GM12891 (cell line): ENCODE measurements at regions not wholly inside any gene's neighbourhood (a gene's known extent, or its start where the extent isn't known, plus 50 kb on each side); places are given as distances from the start of the nearest gene placed in this dataset.

Experiments used
- DNase-seq: peaks from one replicate; pipeline ENCODE4 v3.0.0; 2011; ENCODE audit warnings: low spot score; ENCODE audit not compliant: insufficient read length
- FAIRE-seq: peaks from 2 replicates; lab custom pipeline; 2011; peaks lifted over from hg19 to GRCh38; lab: Jason Lieb, UNC
- PAX5 ChIP-seq: IDR thresholded peaks from 2 replicates; pipeline ENCODE4 v1.6.1; 2011; ENCODE audit warnings: low read length, moderate library complexity, mild to moderate bottlenecking; ENCODE audit not compliant: insufficient read depth, severe bottlenecking
- POLR2A ChIP-seq: IDR thresholded peaks from 2 replicates; pipeline ENCODE4 v1.6.1; 2011; ENCODE audit warnings: low read depth, low read length, control low read depth
- POLR2AphosphoS5 ChIP-seq: IDR thresholded peaks from 2 replicates; pipeline ENCODE4 v1.6.1; 2011; ENCODE audit warnings: low read depth, low read length, control low read depth
- POU2F2 ChIP-seq: IDR thresholded peaks from 2 replicates; pipeline ENCODE4 v1.6.1; 2011; ENCODE audit warnings: low read depth, mild to moderate bottlenecking, control low read depth, low read length, moderate library complexity
- SPI1 ChIP-seq: IDR thresholded peaks from 2 replicates; pipeline ENCODE4 v1.6.1; 2011; ENCODE audit warnings: low read depth, low read length, control low read depth
- TAF1 ChIP-seq: IDR thresholded peaks from 2 replicates; pipeline ENCODE4 v1.6.1; 2011; ENCODE audit warnings: low read depth, low read length, control low read depth

GRCh38 chr7:157482517-157483087 lies 145.8 kb downstream of the DNAJB6 start:
- FAIRE-seq: no peak
- DNase-seq: no peak
- TF ChIP-seq POU2F2 (no peak), POLR2A (no peak), PAX5 (no peak), TAF1 (no peak), SPI1 (no peak), POLR2AphosphoS5 (no peak)

DNA sequence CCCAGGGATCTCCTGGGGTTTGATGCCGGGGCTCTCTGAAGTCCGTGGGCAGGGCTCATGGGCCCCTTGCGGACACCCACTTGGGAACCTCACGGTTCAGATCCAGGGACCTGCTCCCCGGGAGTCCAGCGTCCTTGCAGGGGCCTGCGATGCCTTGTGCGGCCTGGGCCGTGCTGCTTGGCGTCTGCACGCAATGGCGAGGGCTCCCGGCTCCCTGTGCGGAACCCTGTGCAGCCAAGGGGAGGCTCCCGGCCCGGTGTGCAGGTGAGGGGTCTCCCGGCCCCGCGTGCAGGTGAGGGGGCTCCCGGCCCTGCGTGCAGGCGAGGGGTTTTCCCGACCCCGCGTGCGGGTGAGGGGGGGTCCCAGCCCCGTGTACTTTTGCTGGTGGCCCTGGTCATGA lies 146.7 kb downstream of the DNAJB6 start:
- DNase-seq: no peak
- no peak for TF ChIP-seq TAF1
- TF ChIP-seq SPI1: no peak
- no peak for TF ChIP-seq POLR2A
- no peak for TF ChIP-seq PAX5
- no peak for TF ChIP-seq POU2F2
- no peak for TF ChIP-seq POLR2AphosphoS5
- no peak for FAIRE-seq

- TF ChIP-seq TAF1 (no peak), POLR2A (no peak), PAX5 (no peak), POU2F2 (no peak), POLR2AphosphoS5 (no peak), SPI1 (no peak)
- DNase-seq: no peak
- no peak for FAIRE-seq
Measured at GRCh38 chr7:157483971-157484410, 147.2 kb downstream of the DNAJB6 start.

DNA sequence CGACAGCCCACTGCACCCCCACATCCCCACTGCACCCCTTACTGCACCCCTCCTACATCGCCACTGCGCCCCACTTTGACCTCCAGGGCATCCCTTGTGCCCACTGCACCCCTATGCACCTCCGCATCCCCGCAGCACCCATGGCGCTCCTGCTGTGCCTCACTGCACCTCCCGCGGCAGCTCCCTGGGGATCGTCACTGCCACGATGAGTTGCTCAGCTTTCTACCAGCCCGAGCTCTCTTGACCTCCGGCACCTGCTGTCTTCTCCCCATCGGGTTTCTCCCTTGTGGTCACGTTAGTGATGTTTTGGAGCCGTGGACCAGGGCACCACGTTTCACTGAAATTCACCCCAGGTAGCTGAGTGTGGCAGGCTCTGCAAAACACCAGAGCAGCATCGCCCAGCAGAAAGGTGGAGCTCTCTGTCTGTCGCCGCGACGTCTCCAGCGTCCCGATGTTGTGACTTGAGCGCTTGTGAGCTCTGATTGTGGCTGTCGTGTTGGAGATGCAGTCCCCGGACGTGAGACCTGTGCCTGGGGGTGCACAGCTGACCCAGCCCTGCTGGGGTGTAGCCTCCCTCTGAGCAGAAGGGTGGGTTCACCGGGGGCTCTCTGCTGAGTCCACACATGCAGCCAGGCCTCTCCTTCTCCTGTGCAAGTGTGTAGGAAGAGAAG lies 147.7 kb downstream of the DNAJB6 start:
- DNase-seq: no peak

GRCh38 chr7:157485361-157485831 lies 148.6 kb downstream of the DNAJB6 start:
- FAIRE-seq (no peak), DNase-seq (no peak)
- TF ChIP-seq POLR2A (no peak), PAX5 (no peak)

More for the DNA sequence above, 147.7 kb downstream of the DNAJB6 start:
- no peak for FAIRE-seq
- TF ChIP-seq POLR2A: no peak
- TF ChIP-seq TAF1: no peak
- TF ChIP-seq SPI1: no peak
- no peak for TF ChIP-seq PAX5
- TF ChIP-seq POLR2AphosphoS5: no peak
- no peak for TF ChIP-seq POU2F2

- FAIRE-seq (no peak), DNase-seq (no peak)
- TF ChIP-seq POU2F2 (no peak), POLR2AphosphoS5 (no peak)
Measured at GRCh38 chr7:157486007-157486755, 149.4 kb downstream of the DNAJB6 start.

DNA sequence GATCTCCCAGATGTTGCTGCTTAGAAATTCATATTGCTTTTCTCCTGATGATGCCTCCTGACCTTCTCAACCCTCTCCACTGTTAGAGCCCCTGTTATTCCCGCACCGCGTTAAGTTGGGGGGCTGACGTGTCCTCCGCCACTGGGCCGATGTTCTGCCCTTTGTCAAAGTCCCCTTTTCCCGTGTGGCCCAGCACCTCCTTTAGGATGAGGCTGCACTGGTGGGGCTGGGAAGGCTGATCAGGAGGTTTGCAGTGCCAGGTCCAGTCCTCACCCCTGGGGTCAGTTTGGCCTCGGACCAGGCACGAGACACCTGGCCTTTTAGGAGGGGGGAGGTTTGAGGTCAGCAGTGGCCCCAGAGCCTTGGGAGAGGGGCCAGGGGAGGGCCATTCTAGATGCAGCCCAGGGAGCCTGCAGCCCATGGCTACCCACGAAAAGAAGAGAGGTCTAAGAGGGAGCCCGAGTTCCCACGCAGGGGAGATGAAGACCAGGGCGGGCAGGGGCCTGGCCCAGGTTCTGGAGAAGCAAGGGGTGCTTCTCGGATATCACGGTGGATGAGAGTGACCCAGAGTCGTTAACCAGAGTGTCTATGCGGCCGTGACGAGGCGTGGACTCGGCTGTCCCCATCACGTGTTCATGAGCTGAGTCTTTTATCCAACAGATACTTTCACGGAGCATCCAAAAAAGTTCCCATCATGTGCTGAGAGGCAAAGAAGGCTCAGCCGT lies 150.4 kb downstream of the DNAJB6 start:
- DNase-seq (no peak), FAIRE-seq (no peak)
- no peak for TF ChIP-seq PAX5
- no peak for TF ChIP-seq POLR2AphosphoS5
- no peak for TF ChIP-seq TAF1
- no peak for TF ChIP-seq SPI1
- TF ChIP-seq POLR2A: no peak
- no peak for TF ChIP-seq POU2F2

DNA sequence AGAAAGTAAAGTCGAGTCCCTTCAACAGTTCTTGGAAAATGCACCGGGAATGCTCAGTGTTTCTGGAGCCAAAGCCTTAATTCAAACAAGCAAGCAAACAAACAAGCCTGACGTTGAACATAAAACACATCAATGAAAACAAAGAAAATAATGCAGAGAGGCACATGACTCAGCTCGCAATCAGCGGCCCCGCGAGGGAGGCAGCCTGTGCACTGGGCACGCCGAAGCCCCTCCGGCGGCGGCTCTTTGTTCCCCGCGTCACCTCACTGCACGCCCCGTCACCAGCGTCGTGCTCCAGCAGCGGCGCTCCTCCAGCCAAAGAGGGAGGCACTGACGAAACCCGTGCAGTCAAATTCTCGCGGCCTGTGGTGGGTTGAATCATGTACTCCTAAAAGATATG lies 151.5 kb downstream of the DNAJB6 start:
- TF ChIP-seq POU2F2: no peak
- no peak for TF ChIP-seq POLR2AphosphoS5
- no peak for TF ChIP-seq SPI1
- TF ChIP-seq POLR2A: no peak
- no peak for TF ChIP-seq PAX5
- TF ChIP-seq TAF1: no peak
- no peak for DNase-seq
- FAIRE-seq: no peak

- TF ChIP-seq TAF1: no peak
- no peak for TF ChIP-seq PAX5
- no peak for TF ChIP-seq POLR2A
- TF ChIP-seq SPI1: no peak
- no peak for TF ChIP-seq POLR2AphosphoS5
- TF ChIP-seq POU2F2: no peak
- no peak for FAIRE-seq
- no peak for DNase-seq
Measured at GRCh38 chr7:157488966-157489365, 152.2 kb downstream of the DNAJB6 start.
